H9 (cell line): ENCODE measurements at regions not wholly inside any gene's neighbourhood (a gene's known extent, or its start where the extent isn't known, plus 50 kb on each side); places are given as distances from the start of the nearest gene placed in this dataset.

Experiments
- DNase-seq: peaks from one replicate; pipeline ENCODE4 v3.0.0-alpha.2; 2017
- H2AFZ ChIP-seq: one replicate; pipeline ENCODE4 v1.6.1; 2013; ENCODE audit warnings: mild to moderate bottlenecking, low read length, control low read depth, moderate library complexity
- H2AK5ac ChIP-seq: 2 replicates; pipeline ENCODE4 v1.6.1; 2013; ENCODE audit warnings: low read length, control low read depth, mixed read lengths; ENCODE audit not compliant: insufficient read length
- H2BK120ac ChIP-seq: one replicate; pipeline ENCODE4 v1.6.1; 2013; ENCODE audit warnings: low read depth, mild to moderate bottlenecking, low read length, control low read depth, inconsistent platforms; ENCODE audit not compliant: poor library complexity, severe bottlenecking
- H2BK12ac ChIP-seq: 2 replicates; pipeline ENCODE4 v1.6.1; 2013; ENCODE audit warnings: low read length, control low read depth, mixed read lengths, low read depth; ENCODE audit not compliant: insufficient read length
- H2BK15ac ChIP-seq: 2 replicates; pipeline ENCODE4 v1.6.1; 2013; ENCODE audit warnings: low read depth, low read length, control low read depth
- H2BK20ac ChIP-seq: one replicate; pipeline ENCODE4 v1.6.1; 2013; ENCODE audit warnings: low read depth, mild to moderate bottlenecking, low read length, control low read depth, inconsistent platforms; ENCODE audit not compliant: poor library complexity, severe bottlenecking
- H2BK5ac ChIP-seq: 2 replicates; pipeline ENCODE4 v1.6.1; 2013; ENCODE audit warnings: low read length, control low read depth, mixed read lengths; ENCODE audit not compliant: insufficient read length
- H3K14ac ChIP-seq: 2 replicates; pipeline ENCODE4 v1.6.1; 2013; ENCODE audit warnings: low read length, control low read depth; ENCODE audit not compliant: insufficient read depth
- H3K18ac ChIP-seq: 2 replicates; pipeline ENCODE4 v1.6.1; 2013; ENCODE audit warnings: low read depth, mild to moderate bottlenecking, mixed read lengths, low read length, control low read depth; ENCODE audit not compliant: insufficient read length
- H3K23ac ChIP-seq: 2 replicates; pipeline ENCODE4 v1.6.1; 2013; ENCODE audit warnings: low read length, control low read depth, mixed read lengths, low read depth; ENCODE audit not compliant: insufficient read length
- H3K23me2 ChIP-seq: 2 replicates; pipeline ENCODE4 v1.6.1; 2013; ENCODE audit warnings: low read depth, mild to moderate bottlenecking, mixed read lengths, low read length, control low read depth; ENCODE audit not compliant: insufficient read length, poor library complexity, severe bottlenecking
- H3K27ac ChIP-seq: 2 replicates; pipeline ENCODE4 v1.5.1; 2013; ENCODE audit warnings: low read length, control low read depth, mixed read lengths, low read depth; ENCODE audit not compliant: insufficient read length
- H3K27me3 ChIP-seq: 2 replicates; pipeline ENCODE4 v1.6.1; 2013; ENCODE audit warnings: low read length, control low read depth, inconsistent platforms; ENCODE audit not compliant: insufficient read depth
- H3K4ac ChIP-seq: 2 replicates; pipeline ENCODE4 v1.6.1; 2013; ENCODE audit warnings: low read depth, mild to moderate bottlenecking, control low read depth, inconsistent platforms, low read length, moderate library complexity
- H3K4me1 ChIP-seq: 2 replicates; pipeline ENCODE4 v1.6.1; 2013; ENCODE audit warnings: low read length, control low read depth, inconsistent platforms; ENCODE audit not compliant: insufficient read depth
- H3K4me2 ChIP-seq: 2 replicates; pipeline ENCODE4 v1.6.1; 2013; ENCODE audit warnings: low read length, control low read depth, mixed read lengths; ENCODE audit not compliant: insufficient read length, insufficient read depth
- H3K56ac ChIP-seq: 2 replicates; pipeline ENCODE4 v1.6.1; 2013; ENCODE audit warnings: low read depth, mild to moderate bottlenecking, mixed read lengths, low read length, control low read depth; ENCODE audit not compliant: insufficient read length
- H3K79me1 ChIP-seq: 2 replicates; pipeline ENCODE4 v1.6.1; 2013; ENCODE audit warnings: low read depth, mild to moderate bottlenecking, moderate library complexity, low read length, control low read depth, inconsistent platforms; ENCODE audit not compliant: insufficient read depth, poor library complexity, severe bottlenecking
- H3K79me2 ChIP-seq: 2 replicates; pipeline ENCODE4 v1.6.1; 2013; ENCODE audit warnings: low read length, control low read depth, inconsistent platforms; ENCODE audit not compliant: insufficient read depth
- H3K9ac ChIP-seq: 2 replicates; pipeline ENCODE4 v1.6.1; 2013; ENCODE audit warnings: low read length, control low read depth, mixed read lengths; ENCODE audit not compliant: insufficient read length; ENCODE audit errors: extremely low read depth
- H3K9me3 ChIP-seq: one replicate; pipeline ENCODE4 v1.6.1; 2013; ENCODE audit warnings: low read depth, low read length, inconsistent platforms; ENCODE audit not compliant: control insufficient read depth
- H3T11ph ChIP-seq: one replicate; pipeline ENCODE4 v1.6.1; 2013; ENCODE audit warnings: mild to moderate bottlenecking, low read length, control low read depth, inconsistent platforms
- H4K20me1 ChIP-seq: one replicate; pipeline ENCODE4 v1.6.1; 2013; ENCODE audit not compliant: control insufficient read depth, insufficient read length, insufficient read depth
- H4K5ac ChIP-seq: 2 replicates; pipeline ENCODE4 v1.6.1; 2013; ENCODE audit warnings: low read depth, mild to moderate bottlenecking, mixed read lengths, low read length, control low read depth; ENCODE audit not compliant: insufficient read length
- H4K8ac ChIP-seq: replicated peaks from 2 replicates; pipeline ENCODE4 v1.6.1; 2013; ENCODE audit warnings: low read length, control low read depth, mixed read lengths, low read depth; ENCODE audit not compliant: insufficient read length
- H4K91ac ChIP-seq: 2 replicates; pipeline ENCODE4 v1.6.1; 2013; ENCODE audit warnings: low read depth, mild to moderate bottlenecking, moderate library complexity, mixed read lengths, low read length, control low read depth; ENCODE audit not compliant: insufficient read length
- H3K27ac Mint-ChIP-seq, 3 experiments: 2 replicates in 2 of 3; 3 replicates in 1 of 3; pipeline ENCODE4 v1.8.0; 2020 to 2021; ENCODE audit warnings: mixed read lengths in 3 of 3, mild to moderate bottlenecking in 1 of 3, moderate library complexity in 1 of 3
- H3K27me3 Mint-ChIP-seq: 2 replicates; pipeline ENCODE4 v1.8.0; 2021; ENCODE audit warnings: low read depth, mild to moderate bottlenecking, moderate library complexity, mixed read lengths
- H3K36me3 Mint-ChIP-seq, 3 experiments: 2 replicates in 2 of 3; 3 replicates in 1 of 3; pipeline ENCODE4 v1.8.0; 2020 to 2021; ENCODE audit warnings: low read depth in 3 of 3, mixed read lengths in 3 of 3; ENCODE audit not compliant: insufficient read depth in 1 of 3
- H3K4me1 Mint-ChIP-seq, 2 experiments: 2 replicates each; pipeline ENCODE4 v1.8.0; 2020; ENCODE audit warnings: mixed read lengths in 2 of 2
- H3K4me3 Mint-ChIP-seq, 2 experiments: 2 replicates in 1 of 2; 3 replicates in 1 of 2; pipeline ENCODE4 v1.8.0; 2020 to 2021; ENCODE audit warnings: mild to moderate bottlenecking in 2 of 2, mixed read lengths in 2 of 2, moderate library complexity in 1 of 2
- H3K9me3 Mint-ChIP-seq, 2 experiments: 2 replicates in 1 of 2; 3 replicates in 1 of 2; pipeline ENCODE4 v1.8.0; 2020; ENCODE audit warnings: mild to moderate bottlenecking in 2 of 2, mixed read lengths in 2 of 2, moderate library complexity in 1 of 2
- WGBS: extraction: QIAGEN DNeasy Blood & Tissue Kit; methylation state at CpG from one replicate; pipeline ENCODE4 v1.1.7; 2013; ENCODE audit warnings: missing lambda C conversion rate, low lambda C conversion rate, mixed read lengths; ENCODE audit not compliant: insufficient read length; ENCODE audit errors: extremely low coverage; 5-methylcytosine and 5-hydroxymethylcytosine counted together
- TF ChIP-seq, protein P1 (sequence below): fragments of 200-600 bp; sonication (generic); conservative IDR thresholded peaks from 3 replicates; pipeline ENCODE4 v1.8.0; 2021; ENCODE audit warnings: antibody characterized with exemption, mild to moderate bottlenecking

DNA sequence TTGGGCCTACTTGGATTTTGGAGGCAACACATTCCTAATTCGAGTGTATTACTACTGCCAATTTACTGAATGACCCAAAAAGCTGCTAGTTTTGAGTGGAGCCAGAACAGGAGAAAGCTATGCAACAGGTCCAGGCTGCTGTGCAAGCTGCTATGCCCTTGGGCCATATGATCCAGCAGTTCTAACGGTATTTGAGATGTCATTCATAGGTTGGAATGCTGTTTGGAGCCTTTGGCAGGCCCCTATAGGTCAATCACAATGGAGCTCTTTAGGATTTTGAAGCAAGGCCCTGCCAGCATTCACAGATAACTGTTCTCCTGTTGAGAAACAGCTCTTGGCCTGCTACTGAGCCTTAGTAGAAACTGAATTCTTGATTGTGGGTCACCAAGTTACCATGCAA lies 368.7 kb downstream of the CDH19 start:
- Histone ChIP-seq H4K5ac (no peak overlapping the region), H3K4me1 (no peaks in the 10 kb centered on the region), H3K23ac (no peak overlapping the region), H3K79me1 (no peaks in the 10 kb centered on the region), H4K91ac (no peak overlapping the region), H3K9ac (no peak overlapping the region), H4K8ac (no peak overlapping the region), H3K27me3 (no peaks in the 10 kb centered on the region), H3K79me2 (no peaks in the 10 kb centered on the region), H4K20me1 (no peaks in the 10 kb centered on the region), H3K14ac (no peak overlapping the region), H3K4me2 (no peak overlapping the region), H3K27ac (no peak overlapping the region), H3K9me3 (no peaks in the 10 kb centered on the region), H2BK12ac (no peak overlapping the region), H3K23me2 (no peaks in the 10 kb centered on the region), H2BK5ac (no peak overlapping the region), H2AFZ (no peak overlapping the region), H2BK20ac (no peak overlapping the region), H2AK5ac (no peak overlapping the region), H3K56ac (no peak overlapping the region), H2BK120ac (no peak overlapping the region), H3K4ac (no peak overlapping the region), H2BK15ac (no peak overlapping the region), H3T11ph (no peak overlapping the region), H3K18ac (no peak overlapping the region)
- TF ChIP-seq, protein P1, sequence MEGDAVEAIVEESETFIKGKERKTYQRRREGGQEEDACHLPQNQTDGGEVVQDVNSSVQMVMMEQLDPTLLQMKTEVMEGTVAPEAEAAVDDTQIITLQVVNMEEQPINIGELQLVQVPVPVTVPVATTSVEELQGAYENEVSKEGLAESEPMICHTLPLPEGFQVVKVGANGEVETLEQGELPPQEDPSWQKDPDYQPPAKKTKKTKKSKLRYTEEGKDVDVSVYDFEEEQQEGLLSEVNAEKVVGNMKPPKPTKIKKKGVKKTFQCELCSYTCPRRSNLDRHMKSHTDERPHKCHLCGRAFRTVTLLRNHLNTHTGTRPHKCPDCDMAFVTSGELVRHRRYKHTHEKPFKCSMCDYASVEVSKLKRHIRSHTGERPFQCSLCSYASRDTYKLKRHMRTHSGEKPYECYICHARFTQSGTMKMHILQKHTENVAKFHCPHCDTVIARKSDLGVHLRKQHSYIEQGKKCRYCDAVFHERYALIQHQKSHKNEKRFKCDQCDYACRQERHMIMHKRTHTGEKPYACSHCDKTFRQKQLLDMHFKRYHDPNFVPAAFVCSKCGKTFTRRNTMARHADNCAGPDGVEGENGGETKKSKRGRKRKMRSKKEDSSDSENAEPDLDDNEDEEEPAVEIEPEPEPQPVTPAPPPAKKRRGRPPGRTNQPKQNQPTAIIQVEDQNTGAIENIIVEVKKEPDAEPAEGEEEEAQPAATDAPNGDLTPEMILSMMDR: no peak
- WGBS: no CpG with 5 or more reads among the region's 2 CpGs
- no peak overlapping the region for H3K27ac Mint-ChIP-seq
- H3K9me3 Mint-ChIP-seq: no peaks in the 10 kb centered on the region
- no peak overlapping the region for H3K4me3 Mint-ChIP-seq
- H3K36me3 Mint-ChIP-seq: no peaks in the 10 kb centered on the region
- DNase-seq: no peak
- no peaks in the 10 kb centered on the region for H3K27me3 Mint-ChIP-seq
- no peaks in the 10 kb centered on the region for H3K4me1 Mint-ChIP-seq
